Large intestine (tissue), 3 donors: ENCODE measurements at regions not wholly inside any gene's neighbourhood (a gene's known extent, or its start where the extent isn't known, plus 50 kb on each side); places are given as distances from the start of the nearest gene placed in this dataset.

Experiments
- DNase-seq, 2 donors: peaks; one replicate each; pipeline versions ENCODE4 v3.0.0 to v3.0.0-alpha.2; 2013
- H3K27ac ChIP-seq: one replicate; pipeline ENCODE4 v1.5.1; 2013; ENCODE audit warnings: low read length
- H3K27me3 ChIP-seq: 2 replicates; pipeline ENCODE4 v1.6.1; 2013; ENCODE audit warnings: low read length; ENCODE audit not compliant: control insufficient read depth, insufficient read depth
- H3K36me3 ChIP-seq: 2 replicates; pipeline ENCODE4 v1.6.1; 2013; ENCODE audit warnings: low read length; ENCODE audit not compliant: control insufficient read depth, insufficient read depth
- H3K4me1 ChIP-seq: one replicate; pipeline ENCODE4 v1.6.1; 2013; ENCODE audit warnings: low read length; ENCODE audit not compliant: control insufficient read depth, insufficient read depth
- H3K4me3 ChIP-seq: one replicate; pipeline ENCODE4 v1.5.1; 2013; ENCODE audit warnings: low read length
- H3K9me3 ChIP-seq: one replicate; pipeline ENCODE4 v1.6.1; 2013; ENCODE audit warnings: mild to moderate bottlenecking, low read depth, low read length, moderate library complexity; ENCODE audit not compliant: control insufficient read depth
- WGBS: methylation state at CpG from one replicate; pipeline ENCODE4 v1.1.5; 2013; ENCODE audit warnings: low lambda C conversion rate; ENCODE audit not compliant: insufficient coverage; 5-methylcytosine and 5-hydroxymethylcytosine counted together

DNA sequence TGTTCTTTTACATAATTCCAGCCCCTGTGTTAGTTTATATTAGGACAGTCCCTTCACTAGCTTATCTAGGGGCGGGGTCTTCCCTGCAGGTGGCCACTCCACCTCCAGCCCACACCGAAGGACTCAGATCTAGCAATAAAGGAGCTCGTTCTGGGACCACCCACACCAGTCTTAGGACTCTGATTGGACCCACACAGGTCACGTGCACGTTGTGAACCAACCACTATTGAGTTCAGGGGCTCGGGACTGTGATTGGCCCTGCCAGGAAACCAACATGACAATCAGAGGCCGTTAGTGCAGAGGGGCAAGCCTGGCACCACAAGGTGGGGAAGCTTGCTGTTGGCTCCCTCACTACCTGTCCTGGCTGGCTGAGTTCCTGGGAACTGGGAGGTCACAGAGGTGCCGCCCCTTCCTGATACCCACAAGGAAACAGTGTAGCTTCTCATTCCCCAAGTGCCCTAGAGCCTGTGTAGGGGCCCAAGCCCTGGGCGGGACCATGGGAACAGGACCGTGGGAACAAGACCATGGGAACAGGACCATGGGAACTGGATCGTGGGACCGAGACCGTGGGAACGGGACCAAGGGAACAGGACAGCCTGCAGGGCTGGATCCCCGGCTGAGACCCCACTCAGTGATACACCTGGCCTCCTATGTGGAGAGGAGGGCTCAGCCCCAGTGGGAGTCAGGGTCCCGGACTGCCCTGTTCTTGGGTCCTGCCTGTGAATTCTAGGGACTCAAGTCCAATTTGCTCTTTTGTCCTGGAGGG lies 297.8 kb downstream of the ADGRD1 start:
- WGBS: no CpG with 5 or more reads among the region's 16 CpGs
- Histone ChIP-seq H3K27ac (no peak overlapping the region), H3K27me3 (peaks cover 16% of the 10 kb centered on the region), H3K4me1 (no peaks in the 10 kb centered on the region), H3K36me3 (no peaks in the 10 kb centered on the region), H3K9me3 (no peaks in the 10 kb centered on the region), H3K4me3 (no peak overlapping the region)
- DNase-seq: no peak

GRCh38 chr12:131253376-131254026 lies 299.8 kb downstream of the ADGRD1 start:
- no peak overlapping the region for H3K4me3 ChIP-seq
- H3K36me3 ChIP-seq: no peaks in the 10 kb centered on the region
- no peaks in the 10 kb centered on the region for H3K4me1 ChIP-seq
- no peaks in the 10 kb centered on the region for H3K9me3 ChIP-seq
- H3K27me3 ChIP-seq: peaks cover 6% of the 10 kb centered on the region
- H3K27ac ChIP-seq: no peak overlapping the region
- no CpG with 5 or more reads among the region's 6 CpGs for WGBS
- no peak for DNase-seq

DNA sequence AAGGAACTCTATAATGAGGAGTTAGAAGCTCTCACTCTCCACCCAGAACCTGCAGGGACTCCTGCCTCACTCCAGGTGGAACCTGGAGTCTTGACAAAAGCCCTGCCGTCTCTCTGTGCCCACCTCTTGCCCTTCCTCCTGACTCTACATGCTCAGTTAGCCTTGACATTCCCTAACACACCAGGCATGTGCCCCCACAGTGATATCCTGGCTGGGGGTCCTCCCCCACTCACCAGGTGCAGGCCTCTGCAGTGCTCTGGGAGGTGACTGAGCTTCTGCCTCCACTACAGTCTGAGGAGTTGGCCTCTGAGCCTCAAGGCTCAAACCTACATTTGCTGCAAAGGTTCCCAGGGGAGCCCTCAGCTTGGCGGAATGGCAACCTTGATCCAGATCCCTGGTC lies 300.7 kb downstream of the ADGRD1 start:
- no peak overlapping the region for H3K4me3 ChIP-seq
- no peak overlapping the region for H3K27ac ChIP-seq
- H3K9me3 ChIP-seq: no peaks in the 10 kb centered on the region
- WGBS: no CpG with 5 or more reads among the region's 2 CpGs
- no peaks in the 10 kb centered on the region for H3K36me3 ChIP-seq
- DNase-seq: no peak
- no peaks in the 10 kb centered on the region for H3K4me1 ChIP-seq
- peaks cover 4% of the 10 kb centered on the region for H3K27me3 ChIP-seq

DNA sequence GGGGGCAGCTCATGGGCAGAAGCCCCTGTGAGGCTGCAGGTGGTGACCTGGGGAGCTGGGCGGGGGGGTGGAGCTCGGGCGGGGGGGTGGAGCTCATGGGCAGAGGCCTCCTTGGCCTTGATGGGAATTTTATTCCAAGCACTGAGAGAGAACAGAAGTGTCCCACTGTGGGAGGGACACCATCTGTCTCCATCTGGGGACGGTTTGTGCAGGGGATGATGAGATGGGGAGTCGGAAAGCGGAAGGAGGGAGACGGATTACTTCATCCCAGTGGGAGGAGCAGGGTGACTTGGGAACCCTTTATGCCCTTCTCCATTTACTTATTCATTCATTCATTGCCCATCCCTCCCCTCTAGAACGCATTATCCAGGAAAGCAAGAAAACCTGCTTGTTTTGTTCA lies 304.7 kb downstream of the ADGRD1 start:
- Histone ChIP-seq H3K9me3 (no peaks in the 10 kb centered on the region), H3K36me3 (no peaks in the 10 kb centered on the region), H3K4me3 (no peak overlapping the region), H3K27ac (no peak overlapping the region), H3K4me1 (no peaks in the 10 kb centered on the region), H3K27me3 (no peaks in the 10 kb centered on the region)
- WGBS: no CpG with 5 or more reads among the region's 8 CpGs
- DNase-seq: no peak

DNA sequence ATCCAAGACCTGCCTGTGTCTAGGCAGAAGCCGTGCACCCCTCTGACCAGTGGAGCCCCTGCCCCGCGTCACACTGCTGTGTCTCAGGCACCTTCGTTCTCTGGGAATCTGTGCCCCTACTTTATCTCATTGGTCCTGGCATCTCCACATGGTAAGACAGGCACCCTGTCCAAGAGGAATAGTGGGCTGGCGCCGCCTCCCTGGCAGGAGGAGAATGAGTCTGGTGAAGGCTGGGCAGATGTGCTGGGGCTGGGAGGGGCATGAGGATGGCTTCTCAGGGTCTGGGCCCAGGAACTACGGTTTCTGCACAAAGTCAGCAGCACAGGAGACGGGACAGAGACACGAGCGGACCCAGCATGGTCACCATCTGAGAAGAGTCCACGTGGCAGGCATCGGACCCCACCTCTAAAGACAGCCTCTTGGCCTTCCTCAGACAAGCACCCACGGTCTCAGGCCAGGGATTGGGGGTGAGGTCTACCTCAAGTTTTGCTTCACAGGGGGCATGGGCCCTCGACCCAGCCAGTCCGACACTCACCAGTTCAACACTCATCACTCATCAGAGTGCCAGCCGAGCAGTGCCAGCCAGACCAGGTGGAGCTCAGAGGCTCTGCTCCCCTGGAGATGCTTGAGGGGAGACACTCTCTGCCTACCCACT lies 306.7 kb downstream of the ADGRD1 start:
- no peak for DNase-seq

DNA sequence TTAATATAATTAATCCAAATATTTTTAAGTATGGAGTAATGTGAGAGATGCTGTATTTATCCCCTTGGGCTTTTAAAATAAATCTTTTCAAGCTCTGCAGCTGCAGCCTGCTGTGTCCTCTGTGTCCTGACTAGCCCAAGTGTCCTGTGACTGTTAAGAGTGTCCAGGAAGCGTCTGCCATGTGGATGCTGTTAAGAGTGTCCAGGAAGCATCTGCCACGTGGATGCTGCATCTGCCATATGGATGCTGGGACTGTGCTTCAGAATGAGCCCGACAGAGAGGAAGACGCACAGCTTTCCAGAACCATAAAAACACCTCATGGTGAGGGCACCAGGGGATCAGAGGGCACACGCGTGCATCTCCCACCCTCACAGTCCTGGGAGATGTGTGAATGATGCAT lies 307.2 kb downstream of the ADGRD1 start:
- H3K4me1 ChIP-seq: no peaks in the 10 kb centered on the region
- no peak overlapping the region for H3K27ac ChIP-seq
- H3K36me3 ChIP-seq: no peaks in the 10 kb centered on the region
- WGBS: 75% methylated on average over 2 of the region's 6 CpGs
- no peak for DNase-seq
- peaks cover 2% of the 10 kb centered on the region for H3K27me3 ChIP-seq
- no peaks in the 10 kb centered on the region for H3K9me3 ChIP-seq
- H3K4me3 ChIP-seq: no peak overlapping the region

More for the DNA sequence above, 306.7 kb downstream of the ADGRD1 start:
- H3K27ac ChIP-seq: no peak overlapping the region
- no peaks in the 10 kb centered on the region for H3K36me3 ChIP-seq
- H3K9me3 ChIP-seq: no peaks in the 10 kb centered on the region
- no peaks in the 10 kb centered on the region for H3K4me1 ChIP-seq
- no peak overlapping the region for H3K4me3 ChIP-seq
- H3K27me3 ChIP-seq: peaks cover 2% of the 10 kb centered on the region
- WGBS: no CpG with 5 or more reads among the region's 16 CpGs

- no peak overlapping the region for H3K27ac ChIP-seq
- no peak overlapping the region for H3K4me3 ChIP-seq
- H3K27me3 ChIP-seq: peaks cover 2% of the 10 kb centered on the region
- H3K4me1 ChIP-seq: no peaks in the 10 kb centered on the region
- no peaks in the 10 kb centered on the region for H3K36me3 ChIP-seq
- DNase-seq: no peak
- H3K9me3 ChIP-seq: no peaks in the 10 kb centered on the region
- WGBS: 86% methylated on average over 5 of the region's 17 CpGs
These were observed 308.2 kb downstream of the ADGRD1 start for GRCh38 chr12:131261906-131262305.

DNA sequence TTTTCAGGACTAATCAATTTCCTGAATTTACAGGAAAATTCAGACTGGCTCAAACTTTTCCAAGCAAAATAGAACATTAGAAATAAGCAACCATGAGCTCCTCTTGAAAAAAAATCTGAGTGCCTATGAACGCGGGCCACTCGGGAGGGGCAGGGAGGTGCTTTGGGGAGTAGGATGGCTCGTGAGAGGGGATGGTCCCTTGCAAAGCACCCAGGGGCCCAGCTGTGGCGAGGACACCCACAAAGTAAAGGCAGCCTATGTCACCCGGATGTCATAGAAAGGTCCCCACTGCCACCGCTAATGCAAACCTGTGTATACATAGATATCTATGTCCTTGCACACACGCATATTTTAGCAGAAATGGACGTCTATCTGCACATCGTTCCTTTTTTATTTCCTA lies 309.9 kb downstream of the ADGRD1 start:
- DNase-seq: no peak
- WGBS: 100% methylated on average over 1 of the region's 10 CpGs
- Histone ChIP-seq H3K9me3 (no peaks in the 10 kb centered on the region), H3K4me1 (no peaks in the 10 kb centered on the region), H3K4me3 (no peak overlapping the region), H3K36me3 (no peaks in the 10 kb centered on the region), H3K27ac (no peak overlapping the region), H3K27me3 (peaks cover 2% of the 10 kb centered on the region)

GRCh38 chr12:131264635-131265034 lies 310.9 kb downstream of the ADGRD1 start:
- no CpG with 5 or more reads among the region's 10 CpGs for WGBS
- no peaks in the 10 kb centered on the region for H3K36me3 ChIP-seq
- peaks cover 2% of the 10 kb centered on the region for H3K4me1 ChIP-seq
- H3K9me3 ChIP-seq: no peaks in the 10 kb centered on the region
- H3K4me3 ChIP-seq: no peak overlapping the region
- DNase-seq: no peak
- peaks cover 2% of the 10 kb centered on the region for H3K27me3 ChIP-seq
- H3K27ac ChIP-seq: no peak overlapping the region

- no peak overlapping the region for H3K27ac ChIP-seq
- no peak for DNase-seq
- 63% methylated on average over 3 of the region's 19 CpGs for WGBS
These were observed 313.1 kb downstream of the ADGRD1 start for GRCh38 chr12:131266591-131267467.

More at GRCh38 chr12:131266591-131267467, 313.1 kb downstream of the ADGRD1 start:
- H3K4me3 ChIP-seq: no peak overlapping the region
- H3K4me1 ChIP-seq: peaks cover 6% of the 10 kb centered on the region
- H3K9me3 ChIP-seq: no peaks in the 10 kb centered on the region
- no peaks in the 10 kb centered on the region for H3K36me3 ChIP-seq
- peaks cover 2% of the 10 kb centered on the region for H3K27me3 ChIP-seq
